ENCODE measurements at regions not wholly inside any gene's neighbourhood (a gene's known extent, or its start where the extent isn't known, plus 50 kb on each side); places are given as distances from the start of the nearest gene placed in this dataset.

DNA sequence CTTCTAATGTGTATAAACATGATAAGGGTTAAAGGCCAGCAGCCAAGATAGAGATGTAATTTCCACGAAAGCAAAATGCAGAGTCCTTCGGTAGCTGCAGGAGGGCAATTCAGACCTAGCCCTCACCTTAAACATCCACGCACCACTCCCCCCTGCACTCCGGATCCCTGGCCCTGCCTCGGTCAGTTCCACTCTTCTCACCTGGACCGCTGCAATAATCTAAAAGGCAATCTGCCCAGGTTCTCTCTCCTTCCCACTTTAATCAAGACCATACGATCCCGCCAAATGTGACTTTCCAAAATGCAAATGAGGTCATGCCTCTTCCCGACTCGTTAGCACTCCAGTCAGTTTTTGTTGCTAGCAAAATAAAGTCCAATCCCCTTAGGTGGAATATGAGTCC, 485.2 kb downstream of the EIPR1 start:
- WGBS, 2 donors: 75 to 85% methylated on average over 10 of the region's 10 CpGs
- Histone ChIP-seq H3K4me1 (no peaks in the 10 kb centered on the region), H3K27ac (no peak overlapping the region), H3K9me3 (no peaks in the 10 kb centered on the region), H3K36me3 (replicated peaks in 1 of 2; ENCODE audit: insufficient read depth in 1 of 2, low read depth in 2 of 2) (no peaks in the 10 kb centered on the region), H3K4me3 (no peak overlapping the region), H3K27me3 (no peaks in the 10 kb centered on the region)
- no peak for ATAC-seq
- intact Hi-C loops (cut with DNase I): no loop called here
- DNase-seq: no peak
- TF ChIP-seq CTCF (IDR thresholded peaks at IDR 0.05): no peak
- no peak for TF ChIP-seq POLR2A (IDR thresholded peaks at IDR 0.05)

- Histone ChIP-seq H3K4me1 (no peaks in the 10 kb centered on the region), H3K27me3 (no peaks in the 10 kb centered on the region), H3K9me3 (no peaks in the 10 kb centered on the region), H3K27ac (no peak overlapping the region), H3K36me3 (replicated peaks in 1 of 2; ENCODE audit: insufficient read depth in 1 of 2, low read depth in 2 of 2) (no peaks in the 10 kb centered on the region), H3K4me3 (no peak overlapping the region)
- intact Hi-C loops (cut with DNase I): no loop called here
- DNase-seq (no peak), ATAC-seq (no peak)
- TF ChIP-seq CTCF (IDR thresholded peaks at IDR 0.05): no peak
- TF ChIP-seq POLR2A (IDR thresholded peaks at IDR 0.05): no peak
- 69 to 71% methylated on average over 6 of the region's 6 CpGs for WGBS, 2 donors
Observed at GRCh38 chr2:2890901-2891300, 486.7 kb downstream of the EIPR1 start.

DNA sequence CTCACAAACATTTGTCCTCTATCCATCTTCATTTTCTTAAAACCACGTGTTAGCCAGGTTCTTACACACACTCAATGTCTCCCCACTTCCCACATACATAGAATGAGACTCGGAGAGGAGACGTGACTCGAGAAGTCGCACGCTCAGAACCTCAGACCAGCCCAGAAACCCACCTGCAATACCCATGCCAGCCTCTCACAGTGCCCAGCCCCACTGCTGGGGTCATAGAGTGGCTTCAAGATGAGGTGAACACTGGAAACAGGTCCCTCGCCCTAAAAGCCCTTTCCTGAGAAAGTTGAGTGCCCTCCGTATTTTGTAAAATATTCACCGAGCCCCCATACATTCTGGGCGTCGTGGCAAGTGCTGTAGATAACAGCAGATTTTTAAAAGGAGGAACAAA, 487.4 kb downstream of the EIPR1 start:
- intact Hi-C loops (cut with DNase I): no loop called here
- Histone ChIP-seq H3K36me3 (replicated peaks in 1 of 2; ENCODE audit: insufficient read depth in 1 of 2, low read depth in 2 of 2) (no peaks in the 10 kb centered on the region), H3K9me3 (no peaks in the 10 kb centered on the region), H3K27me3 (no peaks in the 10 kb centered on the region), H3K4me3 (no peak overlapping the region), H3K4me1 (no peaks in the 10 kb centered on the region), H3K27ac (no peak overlapping the region)
- DNase-seq (no peak), ATAC-seq (no peak)
- no peak for TF ChIP-seq POLR2A (IDR thresholded peaks at IDR 0.05)
- TF ChIP-seq CTCF (IDR thresholded peaks at IDR 0.05): no peak
- 77 to 80% methylated on average over 11 of the region's 11 CpGs for WGBS, 2 donors

DNA sequence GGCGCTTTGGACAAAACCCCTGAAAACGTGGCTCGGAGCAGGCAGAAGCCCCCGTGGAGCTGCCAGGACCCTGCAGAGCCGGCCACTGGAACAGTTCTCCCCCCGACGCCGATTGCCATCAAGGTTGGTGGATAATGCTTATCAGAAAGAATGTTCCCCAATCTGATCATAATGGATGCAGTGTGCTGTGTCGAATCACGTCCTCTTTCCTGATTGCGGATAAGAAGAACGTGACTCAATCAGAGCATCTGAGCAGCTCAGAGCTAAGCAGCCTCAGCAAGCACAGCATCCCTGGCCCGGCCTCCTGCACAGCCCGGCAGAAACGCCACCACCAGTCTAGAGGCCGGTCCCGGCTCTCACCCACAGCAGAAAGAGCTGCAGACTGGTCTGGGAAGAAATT, 488.0 kb downstream of the EIPR1 start:
- Histone ChIP-seq H3K9me3 (no peaks in the 10 kb centered on the region), H3K4me1 (no peaks in the 10 kb centered on the region), H3K27ac (no peak overlapping the region), H3K27me3 (no peaks in the 10 kb centered on the region), H3K4me3 (no peak overlapping the region), H3K36me3 (replicated peaks in 1 of 2; ENCODE audit: insufficient read depth in 1 of 2, low read depth in 2 of 2) (no peaks in the 10 kb centered on the region)
- DNase-seq (no peak), ATAC-seq (no peak)
- WGBS, 2 donors: 76 to 77% methylated on average over 17 of the region's 17 CpGs
- intact Hi-C loops (cut with DNase I): no loop called here
- TF ChIP-seq POLR2A (IDR thresholded peaks at IDR 0.05): no peak
- no peak for TF ChIP-seq CTCF (IDR thresholded peaks at IDR 0.05)

- Histone ChIP-seq H3K9me3 (no peaks in the 10 kb centered on the region), H3K4me3 (no peak overlapping the region), H3K27ac (no peak overlapping the region), H3K36me3 (replicated peaks in 1 of 2; ENCODE audit: insufficient read depth in 1 of 2, low read depth in 2 of 2) (no peaks in the 10 kb centered on the region), H3K27me3 (no peaks in the 10 kb centered on the region), H3K4me1 (no peaks in the 10 kb centered on the region)
- no peak for DNase-seq
- ATAC-seq: no peak
- WGBS, 2 donors: 75 to 85% methylated on average over 10 of the region's 10 CpGs
- intact Hi-C loops (cut with DNase I): no loop called here
- TF ChIP-seq POLR2A (IDR thresholded peaks at IDR 0.05) (no peak), CTCF (IDR thresholded peaks at IDR 0.05) (no peak)
Observed at GRCh38 chr2:2889141-2889540, 488.5 kb downstream of the EIPR1 start.

Measured in body of pancreas (tissue), 4 donors.